Panc1 (cell line): ENCODE measurements at regions not wholly inside any gene's neighbourhood (a gene's known extent, or its start where the extent isn't known, plus 50 kb on each side); places are given as distances from the start of the nearest gene placed in this dataset.

Source experiments
- ATAC-seq: fragments of 200-7000 bp; cut with Tn5 transposase; 2 replicates; pipeline ENCODE4 v1.9.1; 2020; ENCODE audit warnings: mild to moderate bottlenecking, moderate library complexity
- BruUV-seq: library from RNA; stranded (reverse); fragments of 400-500 nt; replicated peaks from 2 replicates; lab custom pipeline; 2021; lab: Mats Ljungman, UMichigan
- CTCF ChIA-PET: fragments of 300-600 bp; sonication (Branson Sonifier 250); formaldehyde crosslinking; loops from one replicate; lab custom pipeline; 2022; ENCODE audit warnings: antibody characterized with exemption; lab: Charles Lee
- POLR2A ChIA-PET: fragments of 300-600 bp; sonication (Branson Sonifier 250); formaldehyde crosslinking; loops from one replicate; lab custom pipeline; 2022; ENCODE audit warnings: antibody characterized with exemption; lab: Charles Lee
- DNase-seq: peaks from one replicate; pipeline ENCODE4 v3.0.0-alpha.2; 2010; ENCODE audit warnings: low read depth, low spot score
- H3K27ac ChIP-seq: 2 replicates; pipeline ENCODE4 v1.5.1; 2011; ENCODE audit warnings: mild to moderate bottlenecking, low read length, inconsistent platforms
- H3K27me3 ChIP-seq: fragments of 200-500 bp; sonication (Bioruptor generic); 2 replicates; pipeline ENCODE4 v1.6.0; 2014; ENCODE audit warnings: low read length, inconsistent platforms; ENCODE audit not compliant: control insufficient read depth, insufficient read depth
- H3K36me3 ChIP-seq: fragments of 200-500 bp; sonication (Bioruptor generic); 2 replicates; pipeline ENCODE4 v1.5.1; 2014; ENCODE audit warnings: inconsistent platforms, mild to moderate bottlenecking, low read length, moderate library complexity; ENCODE audit not compliant: control insufficient read depth, insufficient read depth
- H3K4me1 ChIP-seq: 2 replicates; pipeline ENCODE4 v1.5.1; 2011; ENCODE audit warnings: inconsistent platforms, mild to moderate bottlenecking, low read length, moderate library complexity; ENCODE audit not compliant: control insufficient read depth, insufficient read depth
- H3K4me3 ChIP-seq, 2 experiments: 2 replicates each; pipeline ENCODE4 v1.5.1; 2011 to 2012; ENCODE audit warnings: low read depth in 2 of 2, low read length in 2 of 2, mild to moderate bottlenecking in 2 of 2, inconsistent platforms in 1 of 2, moderate library complexity in 1 of 2
- H3K9me3 ChIP-seq: fragments of 200-500 bp; sonication (Bioruptor generic); 2 replicates; pipeline ENCODE4 v1.5.1; 2014; ENCODE audit warnings: low read depth, mild to moderate bottlenecking, inconsistent platforms, low read length, moderate library complexity; ENCODE audit not compliant: control insufficient read depth, insufficient read depth
- CTCF ChIP-seq: fragments of 450-650 bp; IDR thresholded peaks from 2 replicates; pipeline ENCODE4 v1.5.1; 2017; ENCODE audit warnings: mild to moderate bottlenecking
- POLR2AphosphoS5 ChIP-seq: IDR thresholded peaks from 2 replicates; pipeline ENCODE4 v1.6.1; 2012; ENCODE audit warnings: mild to moderate bottlenecking, low read depth, low read length, moderate library complexity
- REST ChIP-seq, 2 experiments: IDR thresholded peaks; 2 replicates each; pipeline ENCODE4 v1.6.1; 2011 to 2012; ENCODE audit warnings: low read depth in 2 of 2, control low read depth in 1 of 2, low read length in 1 of 2, mild to moderate bottlenecking in 1 of 2, moderate library complexity in 1 of 2; ENCODE audit not compliant: insufficient read depth in 1 of 2
- SIN3A ChIP-seq: IDR thresholded peaks from 2 replicates; pipeline ENCODE4 v1.6.1; 2012; ENCODE audit warnings: low read depth, mild to moderate bottlenecking, low read length, moderate library complexity, borderline replicate concordance; ENCODE audit not compliant: insufficient read depth
- TCF7L2 ChIP-seq: IDR thresholded peaks from 2 replicates; pipeline ENCODE4 v1.6.1; 2011; ENCODE audit warnings: mild to moderate bottlenecking, low read depth, low read length, inconsistent platforms
- in situ Hi-C: cut with HindIII; loops from 2 replicates; pipeline ENCODE4 v1.10.0; 2016; ENCODE audit warnings: low sequenced_read_pairs, low pct_unique_long_range_greater_than_20kb
- intact Hi-C: fragments of 100-400 bp; cut with micrococcal nuclease; formaldehyde crosslinking; loops from one replicate; pipeline ENCODE4 v1.10.0; 2022; ENCODE audit not compliant: unreplicated experiment

DNA sequence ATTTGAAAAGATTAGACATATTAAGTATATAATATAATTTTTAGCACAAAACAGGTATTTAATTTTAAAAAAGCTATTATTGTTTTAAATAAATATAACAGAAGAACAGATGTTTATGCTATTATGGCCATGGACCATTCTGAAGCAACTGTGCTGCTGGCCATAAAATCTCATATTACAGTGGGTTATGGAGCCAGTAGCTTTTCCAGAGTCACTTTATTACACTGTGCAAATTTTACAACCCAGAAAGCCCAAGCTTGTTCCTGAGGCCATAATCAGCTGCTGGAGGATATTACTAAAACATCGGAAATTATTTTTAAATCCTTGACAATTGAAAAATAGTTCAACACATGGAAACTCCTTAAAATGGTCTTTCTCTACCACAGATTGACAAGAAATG, 557.3 kb upstream of the KCNMB2 start:
- intact Hi-C loops, result no loop called here
- no peak for TF ChIP-seq CTCF
- TF ChIP-seq POLR2AphosphoS5, result no peak
- TF ChIP-seq REST (IDR thresholded peaks at IDR 0.05; ENCODE audit: insufficient read depth in 1 of 2, low read depth in 2 of 2, low read length in 1 of 2), result no peak
- H3K36me3 ChIP-seq, result no peaks in the 10 kb centered on the region
- no peaks in the 10 kb centered on the region for H3K9me3 ChIP-seq
- H3K27ac ChIP-seq, result no peak overlapping the region; the same call in 1 of the 2 replicates
- no peak overlapping the region for H3K4me3 ChIP-seq
- ChIA-PET POLR2A (no interaction called here), CTCF (no interaction called here)
- H3K4me1 ChIP-seq, result no peaks in the 10 kb centered on the region
- H3K27me3 ChIP-seq, result no peaks in the 10 kb centered on the region
- DNase-seq (no peak), ATAC-seq (no peak)
- in situ Hi-C loops, result no loop called here
- BruUV-seq, result no TSS peak

GRCh38 chr3:177979703-177980102, 556.5 kb upstream of the KCNMB2 start:
- no peak overlapping the region for H3K4me3 ChIP-seq
- no peaks in the 10 kb centered on the region for H3K27me3 ChIP-seq
- BruUV-seq, result no TSS peak
- in situ Hi-C loops (no loop called here), intact Hi-C loops (no loop called here)
- TF ChIP-seq CTCF (no peak), SIN3A (no peak), REST (IDR thresholded peaks at IDR 0.05; ENCODE audit: insufficient read depth in 1 of 2, low read depth in 2 of 2, low read length in 1 of 2) (no peak), POLR2AphosphoS5 (no peak), TCF7L2 (no peak)
- H3K4me1 ChIP-seq, result no peaks in the 10 kb centered on the region
- H3K9me3 ChIP-seq, result no peaks in the 10 kb centered on the region
- DNase-seq (no peak), ATAC-seq (no peak)
- ChIA-PET POLR2A (interaction anchor here (0.7 kb wide), 1 partner anchor 1470 kb away, joined by 3 read pairs; no protein-coding TSS in a partner anchor), CTCF (no interaction called here)
- H3K36me3 ChIP-seq, result no peaks in the 10 kb centered on the region
- no peak overlapping the region for H3K27ac ChIP-seq
